Neural cell (in vitro differentiated cells): ENCODE measurements at regions not wholly inside any gene's neighbourhood (a gene's known extent, or its start where the extent isn't known, plus 50 kb on each side); places are given as distances from the start of the nearest gene placed in this dataset.

Source experiments
- CTCF ChIP-seq: fragments of 450-650 bp; IDR thresholded peaks from 2 replicates; pipeline ENCODE4 v1.5.1; 2014; ENCODE audit warnings: antibody characterized with exemption, mild to moderate bottlenecking, moderate library complexity; ENCODE audit not compliant: poor library complexity, severe bottlenecking
- EP300 ChIP-seq: fragments of 450-650 bp; conservative IDR thresholded peaks from 2 replicates; pipeline ENCODE4 v1.6.1; 2014; ENCODE audit warnings: antibody characterized with exemption, mild to moderate bottlenecking, moderate library complexity; ENCODE audit not compliant: poor library complexity, severe bottlenecking
- EZH2 ChIP-seq: fragments of 200-600, 300-800 bp; shearing (Covaris generic), sonication (generic); IDR thresholded peaks from 2 replicates; pipeline ENCODE4 v1.6.1; 2014; ENCODE audit warnings: antibody characterized with exemption, low read length, borderline replicate concordance, mild to moderate bottlenecking; ENCODE audit not compliant: insufficient read depth, poor library complexity, severe bottlenecking
- POLR2AphosphoS5 ChIP-seq: IDR thresholded peaks from 2 replicates; pipeline ENCODE4 v1.6.1; 2012

- TF ChIP-seq EP300 (no peak), CTCF (no peak), POLR2AphosphoS5 (no peak), EZH2 (no peak)
Measured at GRCh38 chr20:55730321-55730720, 275.0 kb downstream of the CBLN4 start.
